ENCODE measurements at regions not wholly inside any gene's neighbourhood (a gene's known extent, or its start where the extent isn't known, plus 50 kb on each side); places are given as distances from the start of the nearest gene placed in this dataset.
"Not testable (repeated sequence)": the region's sequence is repeated elsewhere in the genome, so short reads cannot be mapped to it uniquely, and the experiment has no call there.

DNA sequence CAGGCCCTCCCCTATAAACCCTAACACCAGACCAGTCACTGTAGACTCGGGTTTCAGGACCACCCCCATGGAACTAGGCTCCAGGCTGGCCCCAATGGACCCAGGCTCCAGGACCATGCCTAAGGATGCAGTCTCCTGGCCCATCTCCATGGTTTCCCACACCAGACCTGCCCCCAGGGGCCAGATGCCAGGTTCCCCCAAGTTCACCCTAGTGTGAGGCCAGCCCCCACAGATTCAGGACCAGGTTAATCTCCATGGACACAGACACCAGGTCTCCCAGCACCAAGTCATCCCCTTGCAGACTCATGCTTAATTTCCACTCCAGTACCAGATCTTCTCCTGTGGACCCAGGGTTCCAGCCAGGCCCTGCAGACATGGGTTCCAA lies 103.8 kb upstream of the LANCL2 start:
- no peak for ATAC-seq
- Mint-ChIP-seq H3K27me3 (ENCODE audit: low read depth) (peaks cover 13% of the 10 kb centered on the region), H3K9me3 (no peaks in the 10 kb centered on the region), H3K36me3 (ENCODE audit: insufficient read depth) (no peaks in the 10 kb centered on the region), H3K4me3 (no peak overlapping the region), H3K4me1 (ENCODE audit: low read depth) (no peaks in the 10 kb centered on the region)
- no peak for DNase-seq

DNA sequence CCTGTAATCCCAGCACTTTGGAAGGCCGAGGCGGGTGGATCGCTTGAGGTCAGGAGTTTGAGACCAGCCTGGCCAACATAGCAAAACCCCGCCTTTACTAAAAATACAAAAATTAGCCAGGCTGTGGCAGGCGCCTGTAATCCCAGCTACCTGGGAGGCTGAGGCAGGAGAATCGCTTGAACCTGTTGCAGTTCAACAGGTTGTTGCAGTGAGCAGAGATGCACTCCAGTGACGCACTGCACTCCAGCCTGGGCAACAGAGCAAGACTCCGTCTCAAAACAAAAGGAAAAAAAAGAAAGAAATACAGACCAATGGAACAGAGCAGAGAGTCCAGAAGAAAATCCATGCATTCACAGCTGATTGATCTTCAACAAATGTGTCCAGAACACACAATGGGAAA lies 99.8 kb upstream of the LANCL2 start:
- not testable (repeated sequence) for H3K4me3 Mint-ChIP-seq; H3K9me3 Mint-ChIP-seq; DNase-seq; ATAC-seq; H3K36me3 Mint-ChIP-seq (ENCODE audit: insufficient read depth); H3K27me3 Mint-ChIP-seq (ENCODE audit: low read depth); H3K4me1 Mint-ChIP-seq (ENCODE audit: low read depth)

DNA sequence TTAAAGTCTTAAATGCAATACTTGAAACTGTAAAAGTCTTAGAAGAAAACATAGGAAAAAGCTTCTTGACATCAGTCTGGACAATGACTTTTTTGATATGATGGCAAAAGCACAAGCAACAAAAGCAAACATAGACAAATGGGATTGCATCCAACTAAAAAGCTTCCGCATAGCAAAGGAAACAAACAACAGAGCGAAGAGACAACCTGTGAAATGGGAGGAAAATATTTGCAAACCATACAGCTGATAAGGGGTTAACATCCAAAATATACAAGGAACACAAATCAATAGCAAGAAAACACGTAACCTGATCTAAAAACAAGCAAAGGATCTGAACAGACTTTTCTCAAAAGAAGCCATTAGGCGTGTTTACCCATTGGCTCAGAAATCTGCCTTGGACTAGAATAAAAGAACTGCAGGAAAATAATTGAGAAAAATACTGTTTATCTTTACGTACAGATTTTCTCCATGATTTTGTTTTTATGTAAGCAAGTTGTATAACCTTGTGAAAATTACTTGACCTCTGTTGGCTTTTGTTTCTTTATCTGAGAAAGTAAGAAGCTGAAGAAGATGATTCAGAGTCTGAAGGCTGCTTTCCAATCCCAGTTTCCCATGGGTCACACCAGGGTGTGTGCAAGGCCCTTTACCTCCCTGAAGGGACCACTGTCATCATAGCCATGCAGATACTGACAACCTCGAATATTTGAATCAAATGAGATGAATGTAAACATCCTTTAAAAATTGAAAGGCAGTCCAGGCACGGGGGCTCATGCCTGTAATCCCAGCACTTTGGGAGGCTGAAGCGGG lies 99.1 kb upstream of the LANCL2 start:
- H3K36me3 Mint-ChIP-seq (ENCODE audit: insufficient read depth) = no peaks in the 10 kb centered on the region
- H3K27me3 Mint-ChIP-seq (ENCODE audit: low read depth) = peaks cover 2% of the 10 kb centered on the region

DNA sequence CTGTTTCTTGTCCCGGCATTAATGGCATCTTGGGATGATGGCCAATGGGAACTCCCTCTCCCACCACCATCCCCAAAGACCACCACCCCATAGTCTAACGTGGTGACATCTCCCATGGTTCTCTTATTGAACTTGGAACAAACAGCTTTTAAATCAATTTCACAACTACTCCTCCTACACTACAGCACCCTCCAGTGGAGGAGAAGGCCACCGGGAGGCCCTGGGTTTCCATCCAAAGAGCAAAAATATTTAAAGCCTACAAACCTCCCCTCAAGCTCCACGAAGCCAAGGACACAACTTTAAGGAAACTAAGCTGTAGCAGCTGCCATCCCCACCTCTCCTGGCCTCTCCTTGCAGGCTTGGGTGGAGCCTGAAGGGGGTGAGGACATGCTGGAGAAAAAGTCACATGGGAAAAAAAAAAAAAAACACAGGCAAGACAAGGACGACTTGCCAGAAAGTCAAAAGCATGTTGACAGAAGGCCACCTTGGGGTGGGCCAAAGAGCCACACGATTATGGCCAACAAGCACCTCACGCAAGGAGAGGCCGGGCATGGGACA lies 94.0 kb upstream of the LANCL2 start:
- Mint-ChIP-seq H3K4me3 (no peak overlapping the region), H3K4me1 (ENCODE audit: low read depth) (no peaks in the 10 kb centered on the region), H3K36me3 (ENCODE audit: insufficient read depth) (no peaks in the 10 kb centered on the region), H3K9me3 (no peaks in the 10 kb centered on the region), H3K27me3 (ENCODE audit: low read depth) (no peaks in the 10 kb centered on the region)
- DNase-seq (no peak), ATAC-seq (no peak)

More for the DNA sequence above, 99.1 kb upstream of the LANCL2 start:
- ATAC-seq (no peak), DNase-seq (no peak)
- Mint-ChIP-seq H3K4me3 (no peak overlapping the region), H3K4me1 (ENCODE audit: low read depth) (no peaks in the 10 kb centered on the region), H3K9me3 (no peaks in the 10 kb centered on the region)

DNA sequence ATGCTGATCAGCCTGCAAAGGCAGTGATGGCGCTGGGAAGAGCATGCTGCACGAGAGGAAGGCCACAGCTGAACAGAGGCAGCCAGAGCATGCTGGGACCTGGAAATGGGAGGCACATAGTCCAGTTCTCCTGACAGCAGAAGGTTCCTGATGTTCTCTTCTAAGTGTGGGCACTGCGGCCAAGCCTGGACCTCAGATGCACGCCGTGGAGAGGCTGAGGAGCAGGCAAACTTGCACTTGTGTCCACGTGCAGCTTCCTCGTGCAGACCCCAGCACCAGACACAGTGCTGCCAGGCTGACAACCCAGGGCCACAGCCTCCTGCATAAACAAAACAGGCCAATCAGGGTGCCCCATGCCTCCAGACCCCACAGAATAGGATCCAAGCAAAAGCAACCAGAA lies 93.5 kb upstream of the LANCL2 start:
- DNase-seq (no peak), ATAC-seq (no peak)
- Mint-ChIP-seq H3K4me1 (ENCODE audit: low read depth) (no peaks in the 10 kb centered on the region), H3K4me3 (no peak overlapping the region), H3K36me3 (ENCODE audit: insufficient read depth) (no peaks in the 10 kb centered on the region), H3K9me3 (no peaks in the 10 kb centered on the region), H3K27me3 (ENCODE audit: low read depth) (no peaks in the 10 kb centered on the region)

DNA sequence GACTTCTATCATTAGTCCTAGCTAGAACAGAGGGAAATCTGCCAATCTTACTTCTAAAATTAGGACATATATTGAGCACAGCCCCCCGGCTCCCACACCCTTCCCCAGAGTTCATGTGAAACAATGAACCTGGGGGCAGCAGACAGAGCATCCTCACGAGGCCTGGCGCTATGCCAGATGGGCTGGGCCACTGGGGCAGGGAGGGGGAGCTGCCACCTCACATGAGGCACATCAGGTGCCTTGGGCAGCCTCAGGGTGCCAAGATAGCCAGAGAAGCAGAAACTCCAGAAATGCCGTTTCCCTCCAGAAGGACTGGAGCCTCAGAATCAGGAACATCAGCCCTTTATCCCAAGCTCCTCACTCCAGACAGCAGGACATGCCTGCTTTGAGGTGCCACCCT lies 92.8 kb upstream of the LANCL2 start:
- no peaks in the 10 kb centered on the region for H3K27me3 Mint-ChIP-seq (ENCODE audit: low read depth)
- ATAC-seq (no peak), DNase-seq (no peak)
- H3K4me3 Mint-ChIP-seq = no peak overlapping the region
- no peaks in the 10 kb centered on the region for H3K36me3 Mint-ChIP-seq (ENCODE audit: insufficient read depth)
- no peaks in the 10 kb centered on the region for H3K4me1 Mint-ChIP-seq (ENCODE audit: low read depth)
- H3K9me3 Mint-ChIP-seq = no peaks in the 10 kb centered on the region

DNA sequence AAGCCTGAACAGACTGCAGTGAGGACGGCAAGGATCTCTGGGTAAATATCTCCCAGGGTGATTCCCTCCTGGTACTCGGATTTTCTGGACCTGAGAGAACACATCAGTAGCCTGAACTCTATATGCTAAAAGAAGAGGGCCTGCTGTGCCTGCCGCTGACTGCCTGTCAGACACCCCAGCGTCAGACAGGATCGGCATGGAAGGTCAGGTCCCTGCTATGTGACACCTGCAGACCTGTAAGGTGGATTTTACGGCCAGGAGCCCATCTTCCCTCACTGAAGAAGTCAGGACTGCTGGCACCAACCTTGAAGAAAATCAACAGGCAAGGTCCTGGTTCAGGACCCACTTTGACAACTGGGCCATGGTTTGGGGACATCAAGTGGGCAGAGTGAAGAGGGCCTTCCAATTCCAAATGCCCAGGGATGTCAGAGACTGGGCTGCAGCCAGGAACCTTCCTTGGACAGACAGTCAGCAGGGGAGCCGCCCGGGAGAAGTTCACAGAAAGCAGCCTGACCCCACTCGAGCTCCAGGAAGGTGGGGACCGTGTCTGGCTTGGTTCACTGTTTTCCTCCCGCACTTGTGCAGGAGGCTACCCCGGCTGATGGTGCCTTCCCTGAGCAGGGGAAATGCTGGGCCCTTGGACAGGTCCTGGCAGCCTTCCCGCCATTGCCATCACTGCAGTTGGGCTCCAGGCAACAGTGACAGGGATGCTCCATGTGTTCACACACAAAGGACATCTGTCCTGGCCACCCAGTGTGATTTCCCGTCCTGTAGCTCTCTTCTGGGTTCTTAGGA lies 91.8 kb upstream of the LANCL2 start:
- DNase-seq = no peak
- Mint-ChIP-seq H3K9me3 (no peaks in the 10 kb centered on the region), H3K36me3 (ENCODE audit: insufficient read depth) (no peaks in the 10 kb centered on the region), H3K27me3 (ENCODE audit: low read depth) (no peaks in the 10 kb centered on the region), H3K4me3 (no peak overlapping the region), H3K4me1 (ENCODE audit: low read depth) (no peaks in the 10 kb centered on the region)
- no peak for ATAC-seq

DNA sequence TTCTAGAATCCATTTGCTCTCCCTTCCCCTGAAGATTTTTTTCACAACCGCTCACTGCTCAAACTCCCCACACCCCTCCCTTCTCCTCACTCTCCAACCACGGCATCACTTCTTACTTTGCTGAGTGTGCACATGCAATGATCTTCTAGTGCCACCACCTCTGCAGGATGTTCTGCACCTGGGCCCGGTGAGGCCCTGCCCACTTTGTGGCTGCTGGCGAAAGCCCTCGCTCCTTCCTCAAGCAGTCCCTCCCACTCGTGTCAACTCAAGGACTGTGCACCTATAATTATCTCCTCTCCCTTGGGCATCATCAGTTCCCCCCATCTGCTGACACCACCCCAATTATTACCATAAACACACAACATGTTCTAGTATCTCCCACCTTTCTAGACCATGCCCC lies 91.0 kb upstream of the LANCL2 start:
- no peaks in the 10 kb centered on the region for H3K27me3 Mint-ChIP-seq (ENCODE audit: low read depth)
- H3K9me3 Mint-ChIP-seq = no peaks in the 10 kb centered on the region
- H3K4me1 Mint-ChIP-seq (ENCODE audit: low read depth) = no peaks in the 10 kb centered on the region
- ATAC-seq (no peak), DNase-seq (no peak)
- no peaks in the 10 kb centered on the region for H3K36me3 Mint-ChIP-seq (ENCODE audit: insufficient read depth)
- no peak overlapping the region for H3K4me3 Mint-ChIP-seq

DNA sequence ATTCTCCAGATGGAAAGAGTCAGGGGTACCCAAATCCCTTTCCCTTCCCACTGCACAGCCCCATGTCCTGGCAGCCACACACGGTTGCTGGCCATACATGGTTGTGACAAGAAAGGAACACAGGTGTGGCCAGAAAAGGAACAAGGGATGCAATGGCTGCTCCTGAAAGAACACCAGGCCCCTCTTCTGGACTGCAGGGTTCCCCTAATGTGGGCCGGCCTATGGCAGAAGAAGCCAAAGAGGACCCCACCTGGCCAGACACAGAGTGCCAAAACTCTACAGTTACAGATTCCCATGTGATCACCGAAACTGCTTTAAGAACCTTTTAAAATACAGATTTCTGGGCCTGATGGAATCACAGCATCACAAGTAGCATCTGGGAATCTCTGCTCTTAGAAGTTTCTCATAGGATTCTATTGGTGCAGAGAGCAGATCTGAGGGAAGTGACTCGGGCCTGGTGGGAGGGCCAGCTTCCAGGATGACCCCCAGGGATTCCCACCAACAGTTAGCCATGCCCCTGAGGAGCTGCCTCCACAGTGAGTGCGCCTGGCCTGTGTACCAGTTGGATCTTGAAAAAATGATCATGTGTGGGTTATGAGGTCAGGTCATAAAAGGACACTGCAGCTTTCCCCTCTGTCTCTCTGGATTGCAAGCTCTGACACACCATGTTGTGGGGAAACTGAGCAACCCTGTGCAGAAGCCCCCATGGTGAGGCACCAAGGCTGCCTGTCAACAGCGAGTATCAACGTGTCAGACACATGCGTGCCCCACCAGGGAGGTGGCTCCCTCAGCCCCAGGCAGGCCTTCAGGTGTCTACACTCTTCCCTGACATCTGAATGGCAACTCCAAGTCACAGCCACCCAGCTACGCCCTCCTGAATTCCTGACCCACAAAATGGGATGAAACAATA lies 89.6 kb upstream of the LANCL2 start:
- H3K36me3 Mint-ChIP-seq (ENCODE audit: insufficient read depth) = no peaks in the 10 kb centered on the region

DNA sequence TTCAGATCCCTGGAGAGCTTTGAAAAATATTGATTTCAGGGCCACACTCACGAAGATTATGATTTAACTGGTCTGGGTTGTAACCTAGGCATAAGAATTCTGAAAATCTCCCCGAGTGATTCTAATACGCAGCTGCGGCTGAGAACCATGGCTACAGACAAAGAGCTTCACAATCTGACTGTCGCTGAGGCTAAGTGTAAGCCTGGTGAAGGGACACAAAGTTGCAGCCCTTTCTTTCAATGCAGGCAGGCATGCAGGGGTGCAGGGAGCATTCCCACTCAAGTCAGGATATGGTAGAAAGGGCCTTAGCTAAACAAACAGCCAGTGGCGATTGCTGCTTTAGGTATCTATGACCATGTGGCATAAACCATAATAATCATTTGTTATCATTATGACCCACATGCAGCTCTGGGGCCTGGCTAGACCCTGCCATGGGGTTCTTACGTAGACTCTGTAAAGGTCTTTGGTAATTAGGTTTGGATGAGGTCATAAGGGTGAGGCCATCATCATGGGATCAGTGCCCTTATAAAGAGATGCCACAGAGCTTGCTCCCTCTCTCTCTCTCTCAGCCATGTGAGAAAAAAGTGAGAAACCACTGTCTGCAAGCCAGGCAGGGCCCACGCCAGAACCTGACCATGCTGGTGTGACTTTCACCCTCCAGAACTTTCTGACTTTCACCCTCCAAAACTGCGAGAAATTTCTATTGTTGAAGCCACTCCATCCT lies 88.4 kb upstream of the LANCL2 start:
- no peaks in the 10 kb centered on the region for H3K36me3 Mint-ChIP-seq (ENCODE audit: insufficient read depth)
- DNase-seq (no peak), ATAC-seq (no peak)
- peaks cover 2% of the 10 kb centered on the region for H3K4me1 Mint-ChIP-seq (ENCODE audit: low read depth)
- H3K27me3 Mint-ChIP-seq (ENCODE audit: low read depth) = no peaks in the 10 kb centered on the region
- H3K9me3 Mint-ChIP-seq = no peaks in the 10 kb centered on the region
- H3K4me3 Mint-ChIP-seq = no peak overlapping the region

More for the DNA sequence above, 89.6 kb upstream of the LANCL2 start:
- Mint-ChIP-seq H3K27me3 (ENCODE audit: low read depth) (no peaks in the 10 kb centered on the region), H3K9me3 (no peaks in the 10 kb centered on the region), H3K4me1 (ENCODE audit: low read depth) (peaks cover 2% of the 10 kb centered on the region), H3K4me3 (no peak overlapping the region)
- ATAC-seq = no peak
- no peak for DNase-seq

DNA sequence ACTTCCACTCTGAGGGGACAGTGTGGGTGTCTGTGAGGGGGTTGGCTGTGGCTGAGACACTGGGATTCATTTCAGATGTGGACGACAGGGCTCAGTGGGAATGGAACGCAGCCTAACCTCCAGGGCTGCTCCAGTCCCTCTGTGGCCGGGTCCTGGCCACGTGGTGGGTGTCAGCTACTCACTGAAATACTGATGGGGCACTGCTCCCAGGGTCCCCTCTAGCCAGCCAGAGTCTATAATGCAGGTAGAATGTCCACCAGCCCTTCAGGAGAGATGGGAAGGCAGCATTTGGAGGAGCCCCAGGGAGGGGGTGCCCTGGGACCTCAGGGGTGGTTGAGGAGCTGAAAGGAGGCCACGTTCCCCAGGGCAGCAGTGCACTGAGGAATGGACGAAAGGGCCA lies 87.2 kb upstream of the LANCL2 start:
- no peak for ATAC-seq
- Mint-ChIP-seq H3K36me3 (ENCODE audit: insufficient read depth) (no peaks in the 10 kb centered on the region), H3K9me3 (no peaks in the 10 kb centered on the region), H3K4me1 (ENCODE audit: low read depth) (peaks cover 2% of the 10 kb centered on the region), H3K4me3 (no peak overlapping the region), H3K27me3 (ENCODE audit: low read depth) (no peaks in the 10 kb centered on the region)
- no peak for DNase-seq

DNA sequence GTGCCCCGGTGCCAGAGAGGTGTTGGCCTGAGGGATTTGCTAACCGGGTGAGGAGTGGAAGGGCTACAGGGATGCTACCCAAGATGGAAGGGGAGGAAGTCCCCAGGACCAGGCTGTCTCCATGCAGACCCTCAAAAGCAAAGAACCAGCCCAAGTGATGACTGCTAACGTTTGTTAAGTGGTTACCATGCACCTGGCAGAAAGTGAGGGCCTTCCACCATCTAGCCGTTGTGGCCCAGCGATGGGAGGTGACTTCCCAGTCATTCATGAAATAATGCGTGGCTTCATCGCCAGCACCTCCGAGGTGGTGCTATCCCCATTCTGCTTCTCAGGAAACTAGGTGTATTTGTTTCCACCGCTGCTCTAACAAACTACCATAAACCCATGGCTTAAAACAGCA lies 86.8 kb upstream of the LANCL2 start:
- H3K9me3 Mint-ChIP-seq = no peaks in the 10 kb centered on the region
- no peak for DNase-seq
- no peak overlapping the region for H3K4me3 Mint-ChIP-seq
- no peaks in the 10 kb centered on the region for H3K36me3 Mint-ChIP-seq (ENCODE audit: insufficient read depth)
- no peaks in the 10 kb centered on the region for H3K27me3 Mint-ChIP-seq (ENCODE audit: low read depth)
- ATAC-seq = no peak
- peaks cover 2% of the 10 kb centered on the region for H3K4me1 Mint-ChIP-seq (ENCODE audit: low read depth)

DNA sequence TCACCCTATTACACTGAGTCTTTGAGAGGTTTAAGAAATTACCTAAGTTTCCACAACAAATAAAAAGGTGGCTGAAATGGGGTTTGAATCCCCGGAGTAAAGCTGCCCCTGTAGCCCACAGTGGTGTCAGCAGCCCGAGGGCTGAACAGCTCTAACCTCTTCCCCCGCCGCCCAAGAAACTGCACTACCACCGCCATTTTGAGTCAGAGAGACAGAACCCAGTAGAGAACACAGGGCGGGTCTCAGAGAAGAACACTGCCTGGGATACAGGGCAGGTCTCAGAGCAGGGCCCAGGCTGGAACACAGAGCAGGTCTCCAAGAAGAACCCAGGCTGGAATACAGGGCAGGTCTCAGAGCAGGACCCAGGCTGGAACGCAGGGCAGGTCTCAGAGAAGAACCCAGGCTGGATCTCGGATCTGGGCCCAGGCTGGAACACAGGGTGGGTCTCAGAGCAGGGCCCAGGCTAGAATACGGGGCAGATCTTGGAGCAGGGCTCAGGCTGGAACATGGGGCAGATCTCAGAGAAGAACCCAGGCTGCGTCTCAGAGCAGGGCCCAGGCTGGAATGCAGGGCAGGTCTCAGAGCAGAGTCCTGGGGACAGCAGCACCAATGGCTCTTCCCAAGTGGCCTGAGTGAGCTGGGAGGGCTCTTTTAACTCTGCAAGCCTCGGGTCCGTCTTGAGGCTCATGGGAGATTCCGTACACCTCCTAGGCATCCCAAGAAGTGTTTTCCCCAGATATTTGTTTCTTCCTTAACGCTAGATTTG lies 85.9 kb upstream of the LANCL2 start:
- DNase-seq (no peak), ATAC-seq (no peak)
- no peaks in the 10 kb centered on the region for H3K36me3 Mint-ChIP-seq (ENCODE audit: insufficient read depth)
- H3K27me3 Mint-ChIP-seq (ENCODE audit: low read depth) = no peaks in the 10 kb centered on the region
- peaks cover 2% of the 10 kb centered on the region for H3K4me1 Mint-ChIP-seq (ENCODE audit: low read depth)
- no peak overlapping the region for H3K4me3 Mint-ChIP-seq
- H3K9me3 Mint-ChIP-seq = no peaks in the 10 kb centered on the region

Measured in activated T-cell treated with anti-CD3 and anti-CD28 coated beads, Interleukin-2, amount 50 U/mL, for 4 hours (primary cell).